Gastrocnemius medialis (tissue), 4 donors: ENCODE measurements at regions not wholly inside any gene's neighbourhood (a gene's known extent, or its start where the extent isn't known, plus 50 kb on each side); places are given as distances from the start of the nearest gene placed in this dataset.

Experiments
- CTCF ChIP-seq, 5 experiments: fragments of 450-650 bp in 3 of 5; fragments of 200-600 bp in 2 of 5; sonication (generic) in 2 of 5; IDR thresholded peaks in 4 of 5; conservative IDR thresholded peaks in 1 of 5; 1 replicate in 4 of 5; 2 replicates in 1 of 5; pipeline ENCODE4 v1.5.1; 2016 to 2019; ENCODE audit warnings: antibody characterized with exemption in 5 of 5, mild to moderate bottlenecking in 3 of 5, moderate library complexity in 3 of 5
- POLR2A ChIP-seq, 2 donors: fragments of 450-650 bp; IDR thresholded peaks; one replicate each; pipeline ENCODE4 v1.6.1; 2017; ENCODE audit warnings: antibody characterized with exemption in 2 of 2, mild to moderate bottlenecking in 2 of 2, moderate library complexity in 2 of 2

DNA sequence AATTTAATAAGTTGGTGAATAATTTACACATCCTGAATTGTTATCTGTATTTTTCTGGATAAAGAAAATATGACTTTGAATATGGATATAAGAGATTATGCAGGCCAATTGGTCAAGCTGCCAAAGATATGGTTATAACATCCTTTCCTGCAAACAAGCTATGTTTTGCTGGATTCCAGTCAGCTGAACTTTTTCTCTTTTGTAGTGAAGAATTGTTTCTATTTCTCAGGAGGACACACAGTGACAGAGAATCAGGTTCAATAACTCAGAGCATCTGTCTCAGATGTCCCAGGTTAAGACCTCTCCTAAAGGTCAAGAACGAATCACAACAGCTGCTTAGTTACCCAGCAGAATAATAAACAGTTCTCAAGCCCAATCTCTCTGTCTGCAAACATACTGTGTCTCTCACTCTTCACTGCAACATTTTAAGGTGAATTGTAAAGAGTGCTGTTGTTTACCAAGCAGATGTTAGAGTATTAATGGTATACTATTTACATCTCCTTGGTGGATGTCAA lies 189.5 kb upstream of the ANKRD50 start:
- no peak for TF ChIP-seq CTCF (IDR thresholded peaks at IDR 0.05 in 4 of 5, conservative IDR thresholded peaks at IDR 0.05 in 1 of 5)
- TF ChIP-seq POLR2A (IDR thresholded peaks at IDR 0.05): no peak
